HepG2 (cell line): ENCODE measurements at regions not wholly inside any gene's neighbourhood (a gene's known extent, or its start where the extent isn't known, plus 50 kb on each side); places are given as distances from the start of the nearest gene placed in this dataset.

Experiments used
- ARNTL ChIP-seq: sonication (generic); formaldehyde crosslinking; IDR thresholded peaks from 2 replicates; pipeline ENCODE4 v1.4.0; 2020; ENCODE audit warnings: mild to moderate bottlenecking, missing genetic modification reagents
- BRF2 ChIP-seq: sonication (generic); formaldehyde crosslinking; IDR thresholded peaks from 2 replicates; pipeline ENCODE4 v1.8.1; 2022; ENCODE audit warnings: mild to moderate bottlenecking, missing genetic modification reagents
- FOXA1 ChIP-seq, 2 experiments: fragments of 450-650 bp in 1 of 2; sonication (generic) in 1 of 2; formaldehyde crosslinking in 1 of 2; IDR thresholded peaks; 2 replicates each; pipeline versions ENCODE4 v1.4.0 to v1.6.1; 2016 to 2020; ENCODE audit warnings: missing genetic modification reagents in 1 of 2
- MEF2D ChIP-seq: sonication (generic); formaldehyde crosslinking; IDR thresholded peaks from 2 replicates; pipeline ENCODE4 v1.5.1; 2020; ENCODE audit warnings: mild to moderate bottlenecking, missing genetic modification reagents
- MLLT10 ChIP-seq: sonication (generic); formaldehyde crosslinking; IDR thresholded peaks from 2 replicates; pipeline ENCODE4 v1.4.0; 2020; ENCODE audit warnings: missing genetic modification reagents
- POGZ ChIP-seq: sonication (generic); formaldehyde crosslinking; IDR thresholded peaks from 2 replicates; pipeline ENCODE4 v1.4.0; 2020; ENCODE audit warnings: mild to moderate bottlenecking, missing genetic modification reagents
- PRDM4 ChIP-seq: sonication (generic); formaldehyde crosslinking; IDR thresholded peaks from 2 replicates; pipeline ENCODE4 v1.9.0; 2021; ENCODE audit warnings: missing genetic modification reagents, borderline replicate concordance
- SOX5 ChIP-seq: IDR thresholded peaks from 2 replicates; pipeline ENCODE4 v1.6.1; 2016; ENCODE audit warnings: borderline replicate concordance
- TCF7 ChIP-seq: sonication (generic); IDR thresholded peaks from 2 replicates; pipeline ENCODE4 v1.6.1; 2016; ENCODE audit warnings: antibody characterized with exemption, low read depth
- WIZ ChIP-seq: sonication (generic); formaldehyde crosslinking; IDR thresholded peaks from 2 replicates; pipeline ENCODE4 v1.5.1; 2020; ENCODE audit warnings: mild to moderate bottlenecking, missing genetic modification reagents
- ZC3H13 ChIP-seq: sonication (generic); formaldehyde crosslinking; IDR thresholded peaks from 2 replicates; pipeline ENCODE4 v1.8.1; 2023; ENCODE audit warnings: mild to moderate bottlenecking, missing genetic modification reagents, moderate library complexity
- ZNF432 ChIP-seq: sonication (generic); formaldehyde crosslinking; IDR thresholded peaks from 2 replicates; pipeline ENCODE4 v1.5.0; 2020; ENCODE audit warnings: missing genetic modification reagents, mild to moderate bottlenecking, borderline replicate concordance
- ZNF546 ChIP-seq: sonication (generic); formaldehyde crosslinking; conservative IDR thresholded peaks from 2 replicates; pipeline ENCODE4 v1.8.1; 2023; ENCODE audit warnings: mild to moderate bottlenecking, missing genetic modification reagents
- ZNF614 ChIP-seq: IDR thresholded peaks from 2 replicates; pipeline ENCODE4 v1.6.1; 2018; ENCODE audit warnings: missing biosample characterization, missing genetic modification reagents, inconsistent platforms, borderline replicate concordance
- ZNF644 ChIP-seq: IDR thresholded peaks from 2 replicates; pipeline ENCODE4 v1.6.1; 2016; ENCODE audit warnings: low read depth
- ZNF7 ChIP-seq: IDR thresholded peaks from 2 replicates; pipeline ENCODE4 v1.6.1; 2016; ENCODE audit warnings: missing biosample characterization, missing genetic modification reagents
- TF ChIP-seq, protein P1 (sequence below): sonication (generic); formaldehyde crosslinking; IDR thresholded peaks from 2 replicates; pipeline ENCODE4 v1.5.0; 2020; ENCODE audit warnings: missing genetic modification reagents, mild to moderate bottlenecking, borderline replicate concordance
- TF ChIP-seq, protein P2 (sequence below): sonication (generic); formaldehyde crosslinking; IDR thresholded peaks from 2 replicates; pipeline ENCODE4 v1.4.0; 2020; ENCODE audit warnings: mild to moderate bottlenecking, low read depth, missing genetic modification reagents
- TF ChIP-seq, protein P3 (sequence below): fragments of 450-650 bp; IDR thresholded peaks from 2 replicates; pipeline ENCODE4 v1.6.1; 2017
- TF ChIP-seq, protein P4 (sequence below): sonication (generic); formaldehyde crosslinking; IDR thresholded peaks from 2 replicates; pipeline ENCODE4 v1.4.0; 2020; ENCODE audit warnings: missing genetic modification reagents

GRCh38 chr9:129334105-129334935 is 156.3 kb upstream of the IER5L start (continued):
- TF ChIP-seq, protein P1, sequence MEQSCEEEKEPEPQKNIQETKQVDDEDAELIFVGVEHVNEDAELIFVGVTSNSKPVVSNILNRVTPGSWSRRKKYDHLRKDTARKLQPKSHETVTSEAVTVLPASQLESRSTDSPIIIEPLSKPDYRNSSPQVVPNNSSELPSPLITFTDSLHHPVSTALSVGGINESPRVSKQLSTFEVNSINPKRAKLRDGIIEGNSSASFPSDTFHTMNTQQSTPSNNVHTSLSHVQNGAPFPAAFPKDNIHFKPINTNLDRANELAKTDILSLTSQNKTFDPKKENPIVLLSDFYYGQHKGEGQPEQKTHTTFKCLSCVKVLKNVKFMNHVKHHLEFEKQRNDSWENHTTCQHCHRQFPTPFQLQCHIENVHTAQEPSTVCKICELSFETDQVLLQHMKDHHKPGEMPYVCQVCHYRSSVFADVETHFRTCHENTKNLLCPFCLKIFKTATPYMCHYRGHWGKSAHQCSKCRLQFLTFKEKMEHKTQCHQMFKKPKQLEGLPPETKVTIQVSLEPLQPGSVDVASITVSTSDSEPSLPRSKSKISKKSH (CRISPR knock-in tag), result 0 out of 2 replicates have a peak, but pooled peaks have one; percentile 17
- TF ChIP-seq WIZ (CRISPR knock-in tag), result no peak
- TF ChIP-seq, protein P2, sequence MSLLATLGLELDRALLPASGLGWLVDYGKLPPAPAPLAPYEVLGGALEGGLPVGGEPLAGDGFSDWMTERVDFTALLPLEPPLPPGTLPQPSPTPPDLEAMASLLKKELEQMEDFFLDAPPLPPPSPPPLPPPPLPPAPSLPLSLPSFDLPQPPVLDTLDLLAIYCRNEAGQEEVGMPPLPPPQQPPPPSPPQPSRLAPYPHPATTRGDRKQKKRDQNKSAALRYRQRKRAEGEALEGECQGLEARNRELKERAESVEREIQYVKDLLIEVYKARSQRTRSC, result 0 out of 2 replicates have a peak, but pooled peaks have one; percentile 74
- peak; percentile 90 for TF ChIP-seq POGZ (CRISPR knock-in tag)
- TF ChIP-seq, protein P3, sequence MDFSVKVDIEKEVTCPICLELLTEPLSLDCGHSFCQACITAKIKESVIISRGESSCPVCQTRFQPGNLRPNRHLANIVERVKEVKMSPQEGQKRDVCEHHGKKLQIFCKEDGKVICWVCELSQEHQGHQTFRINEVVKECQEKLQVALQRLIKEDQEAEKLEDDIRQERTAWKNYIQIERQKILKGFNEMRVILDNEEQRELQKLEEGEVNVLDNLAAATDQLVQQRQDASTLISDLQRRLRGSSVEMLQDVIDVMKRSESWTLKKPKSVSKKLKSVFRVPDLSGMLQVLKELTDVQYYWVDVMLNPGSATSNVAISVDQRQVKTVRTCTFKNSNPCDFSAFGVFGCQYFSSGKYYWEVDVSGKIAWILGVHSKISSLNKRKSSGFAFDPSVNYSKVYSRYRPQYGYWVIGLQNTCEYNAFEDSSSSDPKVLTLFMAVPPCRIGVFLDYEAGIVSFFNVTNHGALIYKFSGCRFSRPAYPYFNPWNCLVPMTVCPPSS, result no peak
- peak; percentile 92; the same call in 1 of the 2 replicates for TF ChIP-seq ZC3H13
- TF ChIP-seq FOXA1 (IDR thresholded peaks at IDR 0.05), result no peak
- TF ChIP-seq FOXA1 (CRISPR knock-in tag; IDR thresholded peaks at IDR 0.05), result peak; percentile 63
- TF ChIP-seq BRF2 (CRISPR knock-in tag), result no peak
- TF ChIP-seq, protein P4, sequence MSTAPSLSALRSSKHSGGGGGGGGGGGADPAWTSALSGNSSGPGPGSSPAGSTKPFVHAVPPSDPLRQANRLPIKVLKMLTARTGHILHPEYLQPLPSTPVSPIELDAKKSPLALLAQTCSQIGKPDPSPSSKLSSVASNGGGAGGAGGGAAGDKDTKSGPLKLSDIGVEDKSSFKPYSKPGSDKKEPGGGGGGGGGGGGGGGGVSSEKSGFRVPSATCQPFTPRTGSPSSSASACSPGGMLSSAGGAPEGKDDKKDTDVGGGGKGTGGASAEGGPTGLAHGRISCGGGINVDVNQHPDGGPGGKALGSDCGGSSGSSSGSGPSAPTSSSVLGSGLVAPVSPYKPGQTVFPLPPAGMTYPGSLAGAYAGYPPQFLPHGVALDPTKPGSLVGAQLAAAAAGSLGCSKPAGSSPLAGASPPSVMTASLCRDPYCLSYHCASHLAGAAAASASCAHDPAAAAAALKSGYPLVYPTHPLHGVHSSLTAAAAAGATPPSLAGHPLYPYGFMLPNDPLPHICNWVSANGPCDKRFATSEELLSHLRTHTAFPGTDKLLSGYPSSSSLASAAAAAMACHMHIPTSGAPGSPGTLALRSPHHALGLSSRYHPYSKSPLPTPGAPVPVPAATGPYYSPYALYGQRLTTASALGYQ, result peak; percentile 84; the same call in 1 of the 2 replicates
- TF ChIP-seq ZNF644 (CRISPR knock-in tag), result no peak; the same call in 1 of the 2 replicates
- TF ChIP-seq ZNF7 (CRISPR knock-in tag), result no peak
- TF ChIP-seq MLLT10 (CRISPR knock-in tag), result no peak
- TF ChIP-seq PRDM4, result no peak
- peak; percentile 82 for TF ChIP-seq SOX5 (CRISPR knock-in tag)
- TF ChIP-seq ZNF546 (CRISPR knock-in tag), result 0 out of 2 replicates have a peak, but pooled peaks have one; percentile 40
- TF ChIP-seq MEF2D (CRISPR knock-in tag), result peak; percentile 93
- peak; percentile 89; the same call in 1 of the 2 replicates for TF ChIP-seq ZNF614 (CRISPR knock-in tag)
- TF ChIP-seq ZNF432 (CRISPR knock-in tag), result no peak
- peak; percentile 83 for TF ChIP-seq ARNTL (CRISPR knock-in tag)
- TF ChIP-seq TCF7, result no peak
